ENCODE measurements at regions not wholly inside any gene's neighbourhood (a gene's known extent, or its start where the extent isn't known, plus 50 kb on each side); places are given as distances from the start of the nearest gene placed in this dataset.
A peak's percentile ranks its signal among the peaks of the same experiment; 100 is the strongest.

- Histone ChIP-seq H3K4me1 (ENCODE audit: control insufficient read depth in 1 of 2, insufficient read depth in 2 of 2, low read length in 2 of 2) (no peaks in the 10 kb centered on the region), H3K9me3 (ENCODE audit: control insufficient read depth in 1 of 2, low read length in 2 of 2) (no peaks in the 10 kb centered on the region), H3K4me3 (ENCODE audit: low read depth in 1 of 2, low read length in 2 of 2) (no peak overlapping the region), H3K36me3 (ENCODE audit: control insufficient read depth in 1 of 2, insufficient read depth in 2 of 2, low read length in 2 of 2) (no peaks in the 10 kb centered on the region), H3K27ac (ENCODE audit: low read length) (no peak overlapping the region), H3K27me3 (ENCODE audit: low read depth, low read length) (no peaks in the 10 kb centered on the region)
Observed at GRCh38 chr6:81235512-81235911, 517.0 kb downstream of the TENT5A start.

- Histone ChIP-seq H3K27me3 (ENCODE audit: low read depth, low read length) (no peaks in the 10 kb centered on the region), H3K4me1 (ENCODE audit: control insufficient read depth in 1 of 2, insufficient read depth in 2 of 2, low read length in 2 of 2) (no peaks in the 10 kb centered on the region), H3K27ac (ENCODE audit: low read length) (no peak overlapping the region), H3K36me3 (ENCODE audit: control insufficient read depth in 1 of 2, insufficient read depth in 2 of 2, low read length in 2 of 2) (no peaks in the 10 kb centered on the region), H3K4me3 (ENCODE audit: low read depth in 1 of 2, low read length in 2 of 2) (no peak overlapping the region), H3K9me3 (ENCODE audit: control insufficient read depth in 1 of 2, low read length in 2 of 2) (no peaks in the 10 kb centered on the region)
Observed at GRCh38 chr6:81233990-81234389, 518.5 kb downstream of the TENT5A start.

- no peaks in the 10 kb centered on the region for H3K36me3 ChIP-seq (ENCODE audit: control insufficient read depth in 1 of 2, insufficient read depth in 2 of 2, low read length in 2 of 2)
- H3K27ac ChIP-seq (ENCODE audit: low read length), result no peak overlapping the region
- no peaks in the 10 kb centered on the region for H3K9me3 ChIP-seq (ENCODE audit: control insufficient read depth in 1 of 2, low read length in 2 of 2)
- H3K4me1 ChIP-seq (ENCODE audit: control insufficient read depth in 1 of 2, insufficient read depth in 2 of 2, low read length in 2 of 2), result no peaks in the 10 kb centered on the region
- no peak overlapping the region for H3K4me3 ChIP-seq (ENCODE audit: low read depth in 1 of 2, low read length in 2 of 2)
- no peaks in the 10 kb centered on the region for H3K27me3 ChIP-seq (ENCODE audit: low read depth, low read length)
Observed at GRCh38 chr6:81228912-81229555, 523.4 kb downstream of the TENT5A start.

GRCh38 chr6:81226957-81227356 lies 525.5 kb downstream of the TENT5A start:
- H3K9me3 ChIP-seq (ENCODE audit: control insufficient read depth in 1 of 2, low read length in 2 of 2), result no peaks in the 10 kb centered on the region
- no peaks in the 10 kb centered on the region for H3K4me1 ChIP-seq (ENCODE audit: control insufficient read depth in 1 of 2, insufficient read depth in 2 of 2, low read length in 2 of 2)
- H3K4me3 ChIP-seq (ENCODE audit: low read depth in 1 of 2, low read length in 2 of 2), result no peak overlapping the region
- H3K27ac ChIP-seq (ENCODE audit: low read length), result no peak overlapping the region
- no peaks in the 10 kb centered on the region for H3K36me3 ChIP-seq (ENCODE audit: control insufficient read depth in 1 of 2, insufficient read depth in 2 of 2, low read length in 2 of 2)
- H3K27me3 ChIP-seq (ENCODE audit: low read depth, low read length), result no peaks in the 10 kb centered on the region

- H3K9me3 ChIP-seq (ENCODE audit: control insufficient read depth in 1 of 2, low read length in 2 of 2), result peaks cover 0 to 5% of the 10 kb centered on the region in 2 donors
- H3K4me1 ChIP-seq (ENCODE audit: control insufficient read depth in 1 of 2, insufficient read depth in 2 of 2, low read length in 2 of 2), result no peaks in the 10 kb centered on the region
- no peaks in the 10 kb centered on the region for H3K36me3 ChIP-seq (ENCODE audit: control insufficient read depth in 1 of 2, insufficient read depth in 2 of 2, low read length in 2 of 2)
- H3K27ac ChIP-seq (ENCODE audit: low read length), result no peak overlapping the region
- no peaks in the 10 kb centered on the region for H3K27me3 ChIP-seq (ENCODE audit: low read depth, low read length)
- H3K4me3 ChIP-seq (ENCODE audit: low read depth in 1 of 2, low read length in 2 of 2), result no peak overlapping the region
Observed at GRCh38 chr6:81216668-81217067, 535.8 kb downstream of the TENT5A start.

- no peaks in the 10 kb centered on the region for H3K27me3 ChIP-seq (ENCODE audit: low read depth, low read length)
- no peak overlapping the region for H3K27ac ChIP-seq (ENCODE audit: low read length)
- H3K4me3 ChIP-seq (ENCODE audit: low read depth in 1 of 2, low read length in 2 of 2), result no peak overlapping the region
- no peaks in the 10 kb centered on the region for H3K4me1 ChIP-seq (ENCODE audit: control insufficient read depth in 1 of 2, insufficient read depth in 2 of 2, low read length in 2 of 2)
- peaks cover 0 to 5% of the 10 kb centered on the region in 2 donors for H3K9me3 ChIP-seq (ENCODE audit: control insufficient read depth in 1 of 2, low read length in 2 of 2)
- no peaks in the 10 kb centered on the region for H3K36me3 ChIP-seq (ENCODE audit: control insufficient read depth in 1 of 2, insufficient read depth in 2 of 2, low read length in 2 of 2)
Observed at GRCh38 chr6:81215092-81215432, 537.4 kb downstream of the TENT5A start.

GRCh38 chr6:81214414-81215091 lies 537.9 kb downstream of the TENT5A start:
- no peaks in the 10 kb centered on the region for H3K36me3 ChIP-seq (ENCODE audit: control insufficient read depth in 1 of 2, insufficient read depth in 2 of 2, low read length in 2 of 2)

GRCh38 chr6:81204731-81205130 lies 547.8 kb downstream of the TENT5A start:
- no peaks in the 10 kb centered on the region for H3K36me3 ChIP-seq (ENCODE audit: control insufficient read depth in 1 of 2, insufficient read depth in 2 of 2, low read length in 2 of 2)
- H3K27ac ChIP-seq (ENCODE audit: low read length), result no peak overlapping the region
- no peak overlapping the region for H3K4me3 ChIP-seq (ENCODE audit: low read depth in 1 of 2, low read length in 2 of 2)
- peaks cover 0 to 2% of the 10 kb centered on the region in 2 donors for H3K9me3 ChIP-seq (ENCODE audit: control insufficient read depth in 1 of 2, low read length in 2 of 2)
- no peaks in the 10 kb centered on the region for H3K27me3 ChIP-seq (ENCODE audit: low read depth, low read length)
- H3K4me1 ChIP-seq (ENCODE audit: control insufficient read depth in 1 of 2, insufficient read depth in 2 of 2, low read length in 2 of 2), result no peaks in the 10 kb centered on the region

More at GRCh38 chr6:81214414-81215091, 537.9 kb downstream of the TENT5A start:
- Histone ChIP-seq H3K27ac (ENCODE audit: low read length) (no peak overlapping the region), H3K9me3 (ENCODE audit: control insufficient read depth in 1 of 2, low read length in 2 of 2) (peaks cover 0 to 5% of the 10 kb centered on the region in 2 donors), H3K4me1 (ENCODE audit: control insufficient read depth in 1 of 2, insufficient read depth in 2 of 2, low read length in 2 of 2) (no peaks in the 10 kb centered on the region), H3K4me3 (ENCODE audit: low read depth in 1 of 2, low read length in 2 of 2) (no peak overlapping the region), H3K27me3 (ENCODE audit: low read depth, low read length) (no peaks in the 10 kb centered on the region)

- Histone ChIP-seq H3K27ac (ENCODE audit: low read length) (no peak overlapping the region), H3K4me3 (ENCODE audit: low read depth in 1 of 2, low read length in 2 of 2) (no peak overlapping the region), H3K4me1 (ENCODE audit: control insufficient read depth in 1 of 2, insufficient read depth in 2 of 2, low read length in 2 of 2) (no peaks in the 10 kb centered on the region), H3K36me3 (ENCODE audit: control insufficient read depth in 1 of 2, insufficient read depth in 2 of 2, low read length in 2 of 2) (no peaks in the 10 kb centered on the region), H3K9me3 (ENCODE audit: control insufficient read depth in 1 of 2, low read length in 2 of 2) (no peaks in the 10 kb centered on the region), H3K27me3 (ENCODE audit: low read depth, low read length) (no peaks in the 10 kb centered on the region)
Observed at GRCh38 chr6:81194374-81194773, 558.1 kb downstream of the TENT5A start.

GRCh38 chr6:81172056-81172740 lies 580.3 kb downstream of the TENT5A start:
- Histone ChIP-seq H3K9me3 (ENCODE audit: control insufficient read depth in 1 of 2, low read length in 2 of 2) (no peaks in the 10 kb centered on the region), H3K27ac (ENCODE audit: low read length) (peak overlapping the region; percentile 76), H3K27me3 (ENCODE audit: low read depth, low read length) (no peaks in the 10 kb centered on the region), H3K4me3 (ENCODE audit: low read depth in 1 of 2, low read length in 2 of 2) (no peak overlapping the region), H3K36me3 (ENCODE audit: control insufficient read depth in 1 of 2, insufficient read depth in 2 of 2, low read length in 2 of 2) (no peaks in the 10 kb centered on the region), H3K4me1 (ENCODE audit: control insufficient read depth in 1 of 2, insufficient read depth in 2 of 2, low read length in 2 of 2) (peaks cover 5 to 11% of the 10 kb centered on the region in 2 donors)

- H3K36me3 ChIP-seq (ENCODE audit: control insufficient read depth in 1 of 2, insufficient read depth in 2 of 2, low read length in 2 of 2), result no peaks in the 10 kb centered on the region
- no peaks in the 10 kb centered on the region for H3K27me3 ChIP-seq (ENCODE audit: low read depth, low read length)
- H3K4me1 ChIP-seq (ENCODE audit: control insufficient read depth in 1 of 2, insufficient read depth in 2 of 2, low read length in 2 of 2), result peaks cover 5 to 15% of the 10 kb centered on the region in 2 donors
- H3K9me3 ChIP-seq (ENCODE audit: control insufficient read depth in 1 of 2, low read length in 2 of 2), result no peaks in the 10 kb centered on the region
- H3K4me3 ChIP-seq (ENCODE audit: low read depth in 1 of 2, low read length in 2 of 2), result no peak overlapping the region
- no peak overlapping the region for H3K27ac ChIP-seq (ENCODE audit: low read length)
Observed at GRCh38 chr6:81169166-81169565, 583.3 kb downstream of the TENT5A start.

All from muscle layer of duodenum (tissue), 2 donors.